Panc1 (cell line): ENCODE measurements at regions not wholly inside any gene's neighbourhood (a gene's known extent, or its start where the extent isn't known, plus 50 kb on each side); places are given as distances from the start of the nearest gene placed in this dataset.

Experiments
- ATAC-seq: fragments of 200-7000 bp; cut with Tn5 transposase; 2 replicates; pipeline ENCODE4 v1.9.1; 2020; ENCODE audit warnings: mild to moderate bottlenecking, moderate library complexity
- BruUV-seq: library from RNA; stranded (reverse); fragments of 400-500 nt; replicated peaks from 2 replicates; lab custom pipeline; 2021; lab: Mats Ljungman, UMichigan
- CTCF ChIA-PET: fragments of 300-600 bp; sonication (Branson Sonifier 250); formaldehyde crosslinking; loops from one replicate; lab custom pipeline; 2022; ENCODE audit warnings: antibody characterized with exemption; lab: Charles Lee
- POLR2A ChIA-PET: fragments of 300-600 bp; sonication (Branson Sonifier 250); formaldehyde crosslinking; loops from one replicate; lab custom pipeline; 2022; ENCODE audit warnings: antibody characterized with exemption; lab: Charles Lee
- DNase-seq: peaks from one replicate; pipeline ENCODE4 v3.0.0-alpha.2; 2010; ENCODE audit warnings: low read depth, low spot score
- H3K27ac ChIP-seq: 2 replicates; pipeline ENCODE4 v1.5.1; 2011; ENCODE audit warnings: mild to moderate bottlenecking, low read length, inconsistent platforms
- H3K27me3 ChIP-seq: fragments of 200-500 bp; sonication (Bioruptor generic); 2 replicates; pipeline ENCODE4 v1.6.0; 2014; ENCODE audit warnings: low read length, inconsistent platforms; ENCODE audit not compliant: control insufficient read depth, insufficient read depth
- H3K36me3 ChIP-seq: fragments of 200-500 bp; sonication (Bioruptor generic); 2 replicates; pipeline ENCODE4 v1.5.1; 2014; ENCODE audit warnings: inconsistent platforms, mild to moderate bottlenecking, low read length, moderate library complexity; ENCODE audit not compliant: control insufficient read depth, insufficient read depth
- H3K4me1 ChIP-seq: 2 replicates; pipeline ENCODE4 v1.5.1; 2011; ENCODE audit warnings: inconsistent platforms, mild to moderate bottlenecking, low read length, moderate library complexity; ENCODE audit not compliant: control insufficient read depth, insufficient read depth
- H3K4me3 ChIP-seq, 2 experiments: 2 replicates each; pipeline ENCODE4 v1.5.1; 2011 to 2012; ENCODE audit warnings: low read depth in 2 of 2, low read length in 2 of 2, mild to moderate bottlenecking in 2 of 2, inconsistent platforms in 1 of 2, moderate library complexity in 1 of 2
- H3K9me3 ChIP-seq: fragments of 200-500 bp; sonication (Bioruptor generic); 2 replicates; pipeline ENCODE4 v1.5.1; 2014; ENCODE audit warnings: low read depth, mild to moderate bottlenecking, inconsistent platforms, low read length, moderate library complexity; ENCODE audit not compliant: control insufficient read depth, insufficient read depth
- POLR2AphosphoS5 ChIP-seq: IDR thresholded peaks from 2 replicates; pipeline ENCODE4 v1.6.1; 2012; ENCODE audit warnings: mild to moderate bottlenecking, low read depth, low read length, moderate library complexity
- REST ChIP-seq, 2 experiments: IDR thresholded peaks; 2 replicates each; pipeline ENCODE4 v1.6.1; 2011 to 2012; ENCODE audit warnings: low read depth in 2 of 2, control low read depth in 1 of 2, low read length in 1 of 2, mild to moderate bottlenecking in 1 of 2, moderate library complexity in 1 of 2; ENCODE audit not compliant: insufficient read depth in 1 of 2
- SIN3A ChIP-seq: IDR thresholded peaks from 2 replicates; pipeline ENCODE4 v1.6.1; 2012; ENCODE audit warnings: low read depth, mild to moderate bottlenecking, low read length, moderate library complexity, borderline replicate concordance; ENCODE audit not compliant: insufficient read depth
- TCF7L2 ChIP-seq: IDR thresholded peaks from 2 replicates; pipeline ENCODE4 v1.6.1; 2011; ENCODE audit warnings: mild to moderate bottlenecking, low read depth, low read length, inconsistent platforms
- in situ Hi-C: cut with HindIII; loops from 2 replicates; pipeline ENCODE4 v1.10.0; 2016; ENCODE audit warnings: low sequenced_read_pairs, low pct_unique_long_range_greater_than_20kb
- intact Hi-C: fragments of 100-400 bp; cut with micrococcal nuclease; formaldehyde crosslinking; loops from one replicate; pipeline ENCODE4 v1.10.0; 2022; ENCODE audit not compliant: unreplicated experiment
- TF ChIP-seq, protein P1 (sequence below): fragments of 450-650 bp; IDR thresholded peaks from 2 replicates; pipeline ENCODE4 v1.5.1; 2017; ENCODE audit warnings: mild to moderate bottlenecking

GRCh38 chr17:14784997-14785696 lies 480.0 kb downstream of the PMP22 start:
- CTCF ChIA-PET: no interaction called here

GRCh38 chr17:14781123-14781522 lies 480.2 kb downstream of the HS3ST3B1 start:
- CTCF ChIA-PET: no interaction called here
- no peak for ATAC-seq
- BruUV-seq: no TSS peak
- H3K4me3 ChIP-seq: no peak overlapping the region
- no peak overlapping the region for H3K27ac ChIP-seq
- DNase-seq: no peak
- in situ Hi-C loops: no loop called here
- no peaks in the 10 kb centered on the region for H3K36me3 ChIP-seq
- no peak for TF ChIP-seq POLR2AphosphoS5
- TF ChIP-seq, protein P1, sequence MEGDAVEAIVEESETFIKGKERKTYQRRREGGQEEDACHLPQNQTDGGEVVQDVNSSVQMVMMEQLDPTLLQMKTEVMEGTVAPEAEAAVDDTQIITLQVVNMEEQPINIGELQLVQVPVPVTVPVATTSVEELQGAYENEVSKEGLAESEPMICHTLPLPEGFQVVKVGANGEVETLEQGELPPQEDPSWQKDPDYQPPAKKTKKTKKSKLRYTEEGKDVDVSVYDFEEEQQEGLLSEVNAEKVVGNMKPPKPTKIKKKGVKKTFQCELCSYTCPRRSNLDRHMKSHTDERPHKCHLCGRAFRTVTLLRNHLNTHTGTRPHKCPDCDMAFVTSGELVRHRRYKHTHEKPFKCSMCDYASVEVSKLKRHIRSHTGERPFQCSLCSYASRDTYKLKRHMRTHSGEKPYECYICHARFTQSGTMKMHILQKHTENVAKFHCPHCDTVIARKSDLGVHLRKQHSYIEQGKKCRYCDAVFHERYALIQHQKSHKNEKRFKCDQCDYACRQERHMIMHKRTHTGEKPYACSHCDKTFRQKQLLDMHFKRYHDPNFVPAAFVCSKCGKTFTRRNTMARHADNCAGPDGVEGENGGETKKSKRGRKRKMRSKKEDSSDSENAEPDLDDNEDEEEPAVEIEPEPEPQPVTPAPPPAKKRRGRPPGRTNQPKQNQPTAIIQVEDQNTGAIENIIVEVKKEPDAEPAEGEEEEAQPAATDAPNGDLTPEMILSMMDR: no peak
- no peaks in the 10 kb centered on the region for H3K4me1 ChIP-seq
- intact Hi-C loops: no loop called here
- H3K9me3 ChIP-seq: no peaks in the 10 kb centered on the region
- POLR2A ChIA-PET: no interaction called here
- H3K27me3 ChIP-seq: no peaks in the 10 kb centered on the region

More at GRCh38 chr17:14784997-14785696, 480.0 kb downstream of the PMP22 start:
- Histone ChIP-seq H3K27ac (no peak overlapping the region), H3K36me3 (no peaks in the 10 kb centered on the region), H3K4me1 (no peaks in the 10 kb centered on the region), H3K9me3 (no peaks in the 10 kb centered on the region), H3K27me3 (no peaks in the 10 kb centered on the region), H3K4me3 (no peak overlapping the region)
- intact Hi-C loops (no loop called here), in situ Hi-C loops (no loop called here)
- POLR2A ChIA-PET: no interaction called here
- BruUV-seq: no TSS peak
- DNase-seq (no peak), ATAC-seq (no peak)
- TF ChIP-seq REST (IDR thresholded peaks at IDR 0.05; ENCODE audit: insufficient read depth in 1 of 2, low read depth in 2 of 2, low read length in 1 of 2): no peak

- in situ Hi-C loops (no loop called here), intact Hi-C loops (no loop called here)
- Histone ChIP-seq H3K9me3 (no peaks in the 10 kb centered on the region), H3K27ac (no peak overlapping the region), H3K27me3 (no peaks in the 10 kb centered on the region), H3K4me1 (no peaks in the 10 kb centered on the region), H3K36me3 (no peaks in the 10 kb centered on the region), H3K4me3 (no peak overlapping the region)
- TF ChIP-seq, protein P1: no peak
- no peak for TF ChIP-seq POLR2AphosphoS5
- TF ChIP-seq SIN3A: no peak
- TF ChIP-seq REST (IDR thresholded peaks at IDR 0.05; ENCODE audit: insufficient read depth in 1 of 2, low read depth in 2 of 2, low read length in 1 of 2): no peak
- TF ChIP-seq TCF7L2: no peak
- ATAC-seq: no peak
- DNase-seq: no peak
- BruUV-seq: no TSS peak
- ChIA-PET POLR2A (no interaction called here), CTCF (no interaction called here)
Measured at GRCh38 chr17:14780097-14780651, 479.3 kb downstream of the HS3ST3B1 start.
